Skin of body (tissue), 1 donor: ENCODE measurements at regions not wholly inside any gene's neighbourhood (a gene's known extent, or its start where the extent isn't known, plus 50 kb on each side); places are given as distances from the start of the nearest gene placed in this dataset.

Experiments used
- DNase-seq: peaks from one replicate; lab custom pipeline; 2025; lab: John Stamatoyannopoulos, UW

DNA sequence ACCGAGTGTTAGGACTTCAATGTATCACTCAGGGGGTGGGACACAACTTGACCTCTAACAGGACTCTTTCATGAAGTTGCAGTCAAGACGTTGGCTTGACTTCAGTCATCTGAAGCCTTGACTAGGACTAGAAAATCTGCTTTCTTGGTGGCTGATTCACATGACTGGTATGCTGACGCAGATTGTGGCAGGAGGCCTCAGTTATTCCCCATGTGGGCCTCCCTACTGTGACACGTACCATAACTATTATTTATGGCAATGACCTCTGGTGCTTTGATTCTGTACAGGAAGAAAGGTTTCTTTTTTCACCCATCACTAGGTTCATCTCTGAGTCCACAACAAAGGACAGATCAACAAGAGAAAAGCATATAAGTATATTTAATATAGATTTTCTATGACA lies 270.4 kb downstream of the NEDD1 start:
- no peak for DNase-seq

- no peak for DNase-seq
Observed at GRCh38 chr12:97181571-97182265, 274.7 kb downstream of the NEDD1 start.

- DNase-seq = no peak
Observed at GRCh38 chr12:97182769-97183168, 275.7 kb downstream of the NEDD1 start.

DNA sequence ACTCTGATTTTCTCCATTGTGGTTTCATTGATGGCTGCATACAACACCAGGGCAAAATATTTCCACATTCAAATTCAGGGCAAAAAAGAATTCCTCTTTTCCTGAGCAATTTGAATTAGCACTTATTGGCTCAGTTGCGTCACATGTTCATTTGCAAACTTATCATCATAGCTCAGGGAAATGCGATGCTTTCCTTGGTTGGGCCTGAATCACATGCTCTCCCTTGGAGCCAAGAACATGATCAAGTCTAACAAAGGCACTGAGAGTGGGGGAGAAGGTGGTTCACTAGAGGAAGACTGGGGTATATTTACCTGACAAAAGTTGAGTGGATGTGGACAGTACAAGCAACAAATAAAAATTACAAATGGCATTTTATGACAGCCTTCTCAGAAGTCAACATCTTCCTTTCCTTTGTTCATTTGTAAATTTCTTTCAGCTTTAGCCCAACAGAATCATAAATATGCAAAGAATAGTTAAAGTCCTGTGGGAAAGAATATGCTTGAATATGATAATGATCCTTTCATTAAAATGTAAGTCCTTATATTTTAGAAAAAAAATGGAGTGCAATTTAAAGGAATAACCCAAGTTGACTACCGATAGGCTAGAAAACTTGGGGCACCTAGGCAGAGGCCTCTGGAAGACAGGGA lies 277.2 kb downstream of the NEDD1 start:
- no peak for DNase-seq

- no peak for DNase-seq
Observed at GRCh38 chr12:97185567-97185966, 277.0 kb upstream of the RMST start.

DNA sequence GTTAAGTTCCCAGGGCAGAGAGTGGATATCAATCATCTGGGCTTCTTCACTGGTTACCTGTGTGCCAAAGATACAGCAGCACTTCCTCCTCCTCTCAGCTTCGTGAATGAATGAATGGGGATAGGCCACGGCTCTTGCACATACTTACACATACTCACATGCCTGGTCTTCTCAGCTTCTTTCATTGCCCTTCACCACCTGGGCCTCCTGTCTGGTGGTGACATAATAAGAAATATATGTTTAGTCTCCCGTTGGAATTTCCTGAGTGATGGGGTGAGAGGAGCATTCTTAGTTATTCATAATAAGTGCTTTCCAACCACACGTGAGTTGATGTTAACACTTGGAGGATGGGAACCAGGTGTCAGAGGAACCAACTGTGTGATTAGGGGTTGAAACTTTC lies 268.1 kb upstream of the RMST start:
- no peak for DNase-seq

- no peak for DNase-seq
Observed at GRCh38 chr12:97200181-97200580, 262.4 kb upstream of the RMST start.

DNA sequence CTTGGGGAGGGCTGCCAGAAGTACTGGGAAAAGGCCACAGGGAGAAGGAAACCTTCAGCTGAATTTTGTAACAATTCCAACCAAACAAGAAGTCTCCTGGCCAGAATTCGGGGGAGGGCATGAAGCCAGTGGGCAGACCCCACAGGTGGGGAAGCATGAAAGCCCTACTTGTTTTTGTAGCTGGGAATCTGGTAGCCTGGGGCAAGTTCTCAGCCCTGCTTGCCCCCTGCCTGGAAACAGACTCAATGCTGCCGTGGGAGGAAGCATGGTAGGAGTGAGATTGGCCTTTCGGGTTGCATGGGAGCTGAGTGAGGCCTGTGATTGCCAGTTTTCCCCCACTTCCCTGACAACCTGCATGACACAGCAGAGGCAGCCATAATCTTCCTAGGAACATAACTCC lies 259.2 kb upstream of the RMST start:
- DNase-seq = no peak

GRCh38 chr12:97209997-97210396 lies 252.6 kb upstream of the RMST start:
- no peak for DNase-seq

- DNase-seq = no peak
Observed at GRCh38 chr12:97211416-97211930, 251.1 kb upstream of the RMST start.

DNA sequence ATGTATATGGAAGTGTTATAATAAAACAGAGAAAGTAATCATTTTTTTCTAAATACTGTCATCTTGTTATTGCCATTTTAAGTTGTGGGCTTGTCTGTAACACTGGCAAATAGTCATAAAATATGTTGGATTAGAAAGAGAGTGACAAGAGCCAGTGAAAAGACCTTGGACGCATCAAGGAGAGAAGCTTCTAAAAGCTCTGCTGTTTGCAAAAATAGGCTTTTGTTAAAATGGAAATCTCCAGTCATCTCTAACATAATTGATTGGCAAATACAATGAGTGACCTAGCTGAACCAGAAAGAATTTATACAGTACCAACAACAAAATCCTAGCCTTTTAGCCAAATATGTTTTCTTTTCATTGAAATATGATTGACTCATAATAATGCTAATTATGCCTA lies 245.8 kb upstream of the RMST start:
- no peak for DNase-seq

GRCh38 chr12:97222391-97222790 lies 240.2 kb upstream of the RMST start:
- no peak for DNase-seq

GRCh38 chr12:97223419-97223818 lies 239.2 kb upstream of the RMST start:
- no peak for DNase-seq

DNA sequence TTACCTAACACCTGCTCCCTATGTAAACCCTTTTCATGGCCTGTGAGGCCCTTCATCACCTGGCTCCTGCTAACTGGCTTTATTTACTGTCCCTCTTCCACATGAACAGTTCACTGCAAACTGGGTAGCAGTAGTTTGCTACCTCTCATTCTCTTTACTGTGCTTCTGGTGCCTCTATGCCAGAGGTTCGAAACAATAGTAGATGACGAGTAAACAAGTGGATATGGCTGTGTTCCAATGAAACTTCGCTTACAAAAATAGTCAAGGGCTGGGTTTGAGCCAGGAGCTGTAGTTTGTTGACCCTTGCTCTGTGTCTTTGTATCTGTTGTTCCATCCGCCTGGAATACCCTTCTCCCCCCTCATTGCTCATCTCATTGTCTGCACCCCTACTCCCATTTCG lies 233.6 kb upstream of the RMST start:
- DNase-seq = no peak

- DNase-seq = no peak
Observed at GRCh38 chr12:97235102-97235501, 227.5 kb upstream of the RMST start.

DNA sequence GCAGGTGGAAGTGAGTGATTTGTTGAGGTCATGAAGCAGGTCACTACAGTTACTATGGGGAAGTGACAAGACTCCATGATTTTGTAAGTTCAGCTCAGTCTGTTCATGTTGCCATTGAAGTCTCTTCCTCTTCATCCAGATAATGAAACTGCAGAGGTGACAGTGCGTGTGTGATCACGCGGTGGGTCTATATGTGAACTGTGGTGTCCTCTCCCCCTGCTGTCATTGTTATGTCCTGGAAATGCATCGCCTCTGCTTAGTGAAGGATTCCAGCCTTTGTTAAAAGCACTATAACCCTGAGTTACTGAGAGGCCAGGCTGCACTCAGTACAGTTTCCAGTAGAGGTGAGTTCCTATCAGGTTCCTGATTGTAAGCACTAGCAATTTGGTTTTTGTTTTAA lies 216.2 kb upstream of the RMST start:
- no peak for DNase-seq

GRCh38 chr12:97250483-97250882 lies 212.1 kb upstream of the RMST start:
- DNase-seq = no peak

GRCh38 chr12:97257726-97258125 lies 204.9 kb upstream of the RMST start:
- DNase-seq = no peak

GRCh38 chr12:97259098-97259497 lies 203.5 kb upstream of the RMST start:
- no peak for DNase-seq

- DNase-seq = no peak
Observed at GRCh38 chr12:97260786-97261185, 201.8 kb upstream of the RMST start.

DNA sequence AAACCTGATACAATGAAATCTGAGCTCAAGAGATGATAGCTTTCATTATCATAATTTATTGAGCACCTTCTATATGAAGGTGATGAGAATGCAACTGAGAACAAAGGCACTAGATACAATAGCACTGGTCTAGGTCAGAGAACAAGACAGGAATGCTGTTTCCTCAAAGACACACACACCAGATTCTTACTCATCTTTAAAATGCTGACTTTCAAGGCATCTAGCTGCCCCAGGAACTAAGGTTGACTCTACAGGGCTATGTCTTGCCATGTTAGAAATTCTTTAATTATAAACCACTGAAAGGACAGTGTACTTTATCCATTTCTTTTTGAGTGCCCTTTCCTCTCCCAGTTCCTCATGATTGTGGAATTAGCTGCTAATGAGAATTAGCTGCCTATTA lies 195.4 kb upstream of the RMST start:
- DNase-seq = no peak

GRCh38 chr12:97267594-97268202 lies 194.9 kb upstream of the RMST start:
- no peak for DNase-seq

DNA sequence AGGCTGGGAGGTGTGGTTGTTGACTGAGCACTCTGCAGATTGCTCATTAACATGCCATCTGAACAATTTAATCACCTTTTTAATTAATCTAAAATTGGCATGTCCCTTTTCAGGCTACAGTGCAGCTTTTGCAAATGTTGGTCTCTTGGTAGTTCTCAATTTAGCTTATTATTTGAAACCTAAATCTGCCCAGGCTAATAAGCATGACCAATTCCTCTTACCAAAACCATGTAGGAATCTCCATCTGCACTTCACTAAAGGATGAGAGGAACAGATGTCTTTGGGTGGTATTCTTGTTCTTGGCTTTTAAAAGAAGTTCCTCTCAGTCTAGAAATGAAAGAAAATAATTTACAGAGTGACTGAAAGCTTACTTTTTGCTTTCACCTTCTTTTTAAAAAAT lies 190.1 kb upstream of the RMST start:
- DNase-seq = no peak
